Activated naive CD8-positive, alpha-beta T cell treated with anti-CD3 and anti-CD28 coated beads, Interleukin-2, amount 50 U/mL, for 16 hours (primary cell): ENCODE measurements at regions not wholly inside any gene's neighbourhood (a gene's known extent, or its start where the extent isn't known, plus 50 kb on each side); places are given as distances from the start of the nearest gene placed in this dataset.
"Not testable (repeated sequence)": the region's sequence is repeated elsewhere in the genome, so short reads cannot be mapped to it uniquely, and the experiment has no call there.

ENCODE experiments used
- DNase-seq: peaks from one replicate; pipeline ENCODE4 v3.0.0-alpha.2; 2020; ENCODE audit warnings: low read depth, low spot score

DNA sequence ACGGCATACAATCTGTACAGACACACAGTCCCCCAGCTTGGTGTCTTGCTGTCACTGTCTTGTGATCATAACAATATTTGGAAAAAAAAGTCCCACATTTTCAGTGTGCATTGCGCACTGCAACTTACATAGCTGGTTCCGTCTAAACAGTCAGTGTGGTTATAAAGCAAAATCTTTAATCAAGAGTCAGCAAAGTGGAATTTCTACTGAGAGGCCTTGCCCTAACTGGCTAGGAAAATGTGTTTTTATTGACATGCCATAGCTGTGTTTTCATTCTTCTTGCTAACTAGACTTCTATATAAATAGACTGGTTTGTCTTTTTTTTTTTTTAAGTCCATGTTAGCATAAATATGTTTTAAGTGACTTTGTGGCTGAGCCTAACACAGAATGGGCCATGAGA is 174.8 kb downstream of the POLR2M start:
- no peak for DNase-seq

- no peak for DNase-seq
Measured at GRCh38 chr15:57881972-57882371, 175.5 kb downstream of the POLR2M start.

GRCh38 chr15:57883701-57884100 is 177.2 kb downstream of the POLR2M start:
- no peak for DNase-seq

DNA sequence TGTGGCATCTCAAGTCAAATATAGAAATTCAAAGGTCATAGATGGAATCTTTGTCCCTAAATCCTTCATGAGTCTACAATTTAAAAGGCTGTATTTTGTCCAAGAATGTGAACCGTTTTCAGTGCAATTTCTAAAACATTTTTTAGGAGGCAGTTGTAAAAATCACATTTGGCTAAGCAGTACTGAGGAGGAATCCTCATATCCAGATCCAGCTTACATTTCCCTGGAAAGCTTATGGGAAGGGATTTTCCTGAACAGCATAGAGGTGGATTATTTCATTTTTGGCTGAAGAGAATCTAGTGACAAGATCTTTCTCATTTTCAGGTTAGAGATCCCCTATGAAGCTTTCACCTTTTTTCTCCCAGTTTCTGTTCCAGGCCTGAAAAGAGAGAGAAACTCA is 178.4 kb downstream of the POLR2M start:
- DNase-seq: no peak

- no peak for DNase-seq
Measured at GRCh38 chr15:57885435-57885834, 178.9 kb downstream of the POLR2M start.

GRCh38 chr15:57887825-57888224 is 177.7 kb downstream of the ALDH1A2 start:
- no peak for DNase-seq

DNA sequence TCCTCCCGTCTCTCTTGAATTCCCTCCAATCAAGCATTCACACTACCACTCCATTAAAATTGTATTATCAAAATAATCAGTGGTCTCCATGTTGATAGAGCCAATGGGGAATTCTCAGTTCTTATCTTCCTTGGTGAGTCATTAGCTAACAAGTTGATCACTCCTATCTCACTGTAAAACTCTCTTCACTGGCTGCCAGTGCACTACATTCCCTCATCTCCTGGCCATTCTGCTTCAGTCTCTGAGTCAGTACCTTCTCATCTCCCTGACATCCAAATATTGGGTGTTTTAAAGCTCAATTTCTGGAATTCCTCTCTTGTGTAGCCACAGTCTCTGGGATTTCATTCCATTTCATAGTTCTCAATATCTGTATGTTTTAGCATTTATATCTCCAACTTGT is 175.2 kb downstream of the ALDH1A2 start:
- DNase-seq: no peak

DNA sequence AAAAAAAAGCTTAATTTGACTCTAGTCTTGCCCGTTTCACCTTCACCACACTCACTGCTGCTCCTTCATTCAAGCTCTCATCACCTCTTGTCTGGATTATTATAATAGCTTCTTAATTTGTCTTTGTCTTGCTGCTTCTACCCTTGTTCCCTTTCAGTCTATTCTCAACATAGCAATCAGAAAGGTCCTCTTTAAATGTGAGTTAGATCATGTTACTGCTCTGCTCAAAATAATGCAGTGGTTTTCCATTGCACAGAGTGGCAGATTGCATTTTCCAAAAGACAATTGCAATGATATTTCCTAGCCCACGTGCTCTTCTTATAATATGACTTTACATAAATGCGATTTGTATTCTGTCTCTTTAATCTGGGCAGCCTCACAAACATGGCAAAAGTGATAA is 174.6 kb downstream of the ALDH1A2 start:
- DNase-seq: no peak

DNA sequence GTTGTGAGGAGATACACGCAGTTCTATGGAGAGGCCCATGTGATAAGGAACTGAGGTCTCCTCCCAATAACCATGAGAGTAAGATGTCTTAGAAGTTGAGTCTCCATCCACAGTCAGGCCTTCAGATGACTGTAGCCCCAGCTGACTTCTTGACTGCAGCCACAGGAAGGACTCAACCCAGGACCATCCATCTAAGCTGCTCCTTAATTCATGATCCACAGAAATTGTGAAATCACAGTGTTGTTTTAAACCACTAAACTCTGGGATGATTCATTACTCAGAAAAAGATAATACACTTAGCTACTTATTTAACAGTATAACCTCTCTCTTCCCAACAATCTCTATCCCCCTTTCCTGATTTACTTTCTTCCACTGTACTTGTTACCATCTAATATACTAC is 173.3 kb downstream of the ALDH1A2 start:
- no peak for DNase-seq

GRCh38 chr15:57893040-57893439 is 172.5 kb downstream of the ALDH1A2 start:
- no peak for DNase-seq

DNA sequence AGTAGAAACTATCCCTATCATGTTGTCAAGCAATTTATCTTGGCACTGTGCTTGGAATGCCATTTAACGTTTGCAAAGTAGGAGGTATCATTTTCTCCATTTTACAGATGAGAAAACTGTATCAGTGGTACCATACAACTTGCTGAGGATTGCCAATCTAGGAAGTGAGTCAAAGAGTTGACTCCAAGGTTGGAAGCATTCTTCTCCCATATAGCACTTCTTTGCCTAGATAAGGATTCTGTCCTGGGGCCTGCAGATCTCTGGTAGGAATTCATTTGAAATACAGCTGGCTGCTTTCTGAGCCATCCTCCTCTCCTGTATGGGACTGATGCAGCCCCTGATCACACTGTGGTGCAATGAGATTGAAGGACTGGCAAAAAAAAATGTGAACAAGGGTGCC is 170.2 kb downstream of the ALDH1A2 start:
- DNase-seq: no peak

- DNase-seq: no peak
Measured at GRCh38 chr15:57896114-57896513, 169.4 kb downstream of the ALDH1A2 start.

- not testable (repeated sequence) for DNase-seq
Measured at GRCh38 chr15:57896899-57897298, 168.6 kb downstream of the ALDH1A2 start.

DNA sequence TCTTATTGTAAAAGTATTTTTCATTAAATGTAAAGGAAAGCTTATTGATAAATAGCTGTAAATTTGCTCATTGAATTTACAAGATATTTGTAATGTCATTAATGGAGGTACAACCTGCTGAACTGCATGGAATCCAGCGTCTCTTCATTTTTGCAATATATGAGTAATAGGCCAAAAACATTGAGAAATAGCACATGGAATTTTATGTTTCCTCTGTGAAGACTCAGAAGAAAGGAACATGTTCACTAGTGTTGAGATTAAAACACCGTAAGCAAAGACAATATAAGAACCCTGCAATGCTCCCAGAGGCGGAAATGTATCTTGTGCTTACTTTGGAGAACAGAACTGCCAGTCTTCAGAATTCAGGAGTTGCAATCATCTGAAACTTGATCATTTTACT is 167.6 kb downstream of the ALDH1A2 start:
- DNase-seq: no peak

GRCh38 chr15:57902155-57902554 is 163.4 kb downstream of the ALDH1A2 start:
- no peak for DNase-seq
